Panc1 (cell line): ENCODE measurements at regions not wholly inside any gene's neighbourhood (a gene's known extent, or its start where the extent isn't known, plus 50 kb on each side); places are given as distances from the start of the nearest gene placed in this dataset.

Experiments
- ATAC-seq: fragments of 200-7000 bp; cut with Tn5 transposase; 2 replicates; pipeline ENCODE4 v1.9.1; 2020; ENCODE audit warnings: mild to moderate bottlenecking, moderate library complexity
- BruUV-seq: library from RNA; stranded (reverse); fragments of 400-500 nt; replicated peaks from 2 replicates; lab custom pipeline; 2021; lab: Mats Ljungman, UMichigan
- CTCF ChIA-PET: fragments of 300-600 bp; sonication (Branson Sonifier 250); formaldehyde crosslinking; loops from one replicate; lab custom pipeline; 2022; ENCODE audit warnings: antibody characterized with exemption; lab: Charles Lee
- POLR2A ChIA-PET: fragments of 300-600 bp; sonication (Branson Sonifier 250); formaldehyde crosslinking; loops from one replicate; lab custom pipeline; 2022; ENCODE audit warnings: antibody characterized with exemption; lab: Charles Lee
- DNase-seq: peaks from one replicate; pipeline ENCODE4 v3.0.0-alpha.2; 2010; ENCODE audit warnings: low read depth, low spot score
- H3K27ac ChIP-seq: 2 replicates; pipeline ENCODE4 v1.5.1; 2011; ENCODE audit warnings: mild to moderate bottlenecking, low read length, inconsistent platforms
- H3K27me3 ChIP-seq: fragments of 200-500 bp; sonication (Bioruptor generic); 2 replicates; pipeline ENCODE4 v1.6.0; 2014; ENCODE audit warnings: low read length, inconsistent platforms; ENCODE audit not compliant: control insufficient read depth, insufficient read depth
- H3K36me3 ChIP-seq: fragments of 200-500 bp; sonication (Bioruptor generic); 2 replicates; pipeline ENCODE4 v1.5.1; 2014; ENCODE audit warnings: inconsistent platforms, mild to moderate bottlenecking, low read length, moderate library complexity; ENCODE audit not compliant: control insufficient read depth, insufficient read depth
- H3K4me1 ChIP-seq: 2 replicates; pipeline ENCODE4 v1.5.1; 2011; ENCODE audit warnings: inconsistent platforms, mild to moderate bottlenecking, low read length, moderate library complexity; ENCODE audit not compliant: control insufficient read depth, insufficient read depth
- H3K4me3 ChIP-seq, 2 experiments: 2 replicates each; pipeline ENCODE4 v1.5.1; 2011 to 2012; ENCODE audit warnings: low read depth in 2 of 2, low read length in 2 of 2, mild to moderate bottlenecking in 2 of 2, inconsistent platforms in 1 of 2, moderate library complexity in 1 of 2
- H3K9me3 ChIP-seq: fragments of 200-500 bp; sonication (Bioruptor generic); 2 replicates; pipeline ENCODE4 v1.5.1; 2014; ENCODE audit warnings: low read depth, mild to moderate bottlenecking, inconsistent platforms, low read length, moderate library complexity; ENCODE audit not compliant: control insufficient read depth, insufficient read depth
- POLR2AphosphoS5 ChIP-seq: IDR thresholded peaks from 2 replicates; pipeline ENCODE4 v1.6.1; 2012; ENCODE audit warnings: mild to moderate bottlenecking, low read depth, low read length, moderate library complexity
- SIN3A ChIP-seq: IDR thresholded peaks from 2 replicates; pipeline ENCODE4 v1.6.1; 2012; ENCODE audit warnings: low read depth, mild to moderate bottlenecking, low read length, moderate library complexity, borderline replicate concordance; ENCODE audit not compliant: insufficient read depth
- TCF7L2 ChIP-seq: IDR thresholded peaks from 2 replicates; pipeline ENCODE4 v1.6.1; 2011; ENCODE audit warnings: mild to moderate bottlenecking, low read depth, low read length, inconsistent platforms
- in situ Hi-C: cut with HindIII; loops from 2 replicates; pipeline ENCODE4 v1.10.0; 2016; ENCODE audit warnings: low sequenced_read_pairs, low pct_unique_long_range_greater_than_20kb
- intact Hi-C: fragments of 100-400 bp; cut with micrococcal nuclease; formaldehyde crosslinking; loops from one replicate; pipeline ENCODE4 v1.10.0; 2022; ENCODE audit not compliant: unreplicated experiment
- TF ChIP-seq, protein P1 (sequence below), 2 experiments: IDR thresholded peaks; 2 replicates each; pipeline ENCODE4 v1.6.1; 2011 to 2012; ENCODE audit warnings: low read depth in 2 of 2, control low read depth in 1 of 2, low read length in 1 of 2, mild to moderate bottlenecking in 1 of 2, moderate library complexity in 1 of 2; ENCODE audit not compliant: insufficient read depth in 1 of 2
- TF ChIP-seq, protein P2 (sequence below): fragments of 450-650 bp; IDR thresholded peaks from 2 replicates; pipeline ENCODE4 v1.5.1; 2017; ENCODE audit warnings: mild to moderate bottlenecking

DNA sequence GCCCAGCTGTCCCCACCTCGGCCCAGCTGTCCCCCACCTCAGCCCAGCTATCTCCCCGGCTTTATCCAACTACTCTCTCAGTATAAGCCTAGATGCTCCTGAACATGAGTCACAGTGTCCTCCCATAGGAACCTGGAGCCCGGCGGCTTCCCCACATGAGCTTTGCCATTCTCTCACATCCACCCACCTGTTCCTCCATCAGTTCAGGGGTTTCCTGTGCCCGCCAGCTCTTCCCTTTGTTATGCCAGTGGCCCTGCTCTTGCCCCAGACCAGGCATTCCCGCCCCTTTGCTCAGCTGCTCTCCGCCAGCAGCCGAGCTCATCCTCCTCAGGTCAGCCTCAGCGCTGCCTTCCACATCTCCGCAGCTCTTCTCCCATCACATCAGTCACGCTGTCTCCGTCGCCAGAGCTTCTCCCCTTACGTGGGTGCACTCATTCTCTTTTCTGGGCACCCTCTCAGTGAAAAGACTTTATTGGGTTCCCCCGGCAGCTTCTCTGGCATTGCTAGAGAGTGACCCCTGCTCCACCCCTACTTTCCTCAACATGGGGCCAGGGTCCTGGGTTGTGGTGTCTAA lies 89.5 kb upstream of the CSF3R start:
- no peaks in the 10 kb centered on the region for H3K36me3 ChIP-seq
- ATAC-seq (no peak), DNase-seq (no peak)
- ChIA-PET CTCF (interaction anchor here (0.6 kb wide), 1 partner anchor 666 kb away, joined by 15 read pairs; no protein-coding TSS in a partner anchor), POLR2A (no interaction called here)
- in situ Hi-C loops, result no loop called here
- TF ChIP-seq, protein P1, sequence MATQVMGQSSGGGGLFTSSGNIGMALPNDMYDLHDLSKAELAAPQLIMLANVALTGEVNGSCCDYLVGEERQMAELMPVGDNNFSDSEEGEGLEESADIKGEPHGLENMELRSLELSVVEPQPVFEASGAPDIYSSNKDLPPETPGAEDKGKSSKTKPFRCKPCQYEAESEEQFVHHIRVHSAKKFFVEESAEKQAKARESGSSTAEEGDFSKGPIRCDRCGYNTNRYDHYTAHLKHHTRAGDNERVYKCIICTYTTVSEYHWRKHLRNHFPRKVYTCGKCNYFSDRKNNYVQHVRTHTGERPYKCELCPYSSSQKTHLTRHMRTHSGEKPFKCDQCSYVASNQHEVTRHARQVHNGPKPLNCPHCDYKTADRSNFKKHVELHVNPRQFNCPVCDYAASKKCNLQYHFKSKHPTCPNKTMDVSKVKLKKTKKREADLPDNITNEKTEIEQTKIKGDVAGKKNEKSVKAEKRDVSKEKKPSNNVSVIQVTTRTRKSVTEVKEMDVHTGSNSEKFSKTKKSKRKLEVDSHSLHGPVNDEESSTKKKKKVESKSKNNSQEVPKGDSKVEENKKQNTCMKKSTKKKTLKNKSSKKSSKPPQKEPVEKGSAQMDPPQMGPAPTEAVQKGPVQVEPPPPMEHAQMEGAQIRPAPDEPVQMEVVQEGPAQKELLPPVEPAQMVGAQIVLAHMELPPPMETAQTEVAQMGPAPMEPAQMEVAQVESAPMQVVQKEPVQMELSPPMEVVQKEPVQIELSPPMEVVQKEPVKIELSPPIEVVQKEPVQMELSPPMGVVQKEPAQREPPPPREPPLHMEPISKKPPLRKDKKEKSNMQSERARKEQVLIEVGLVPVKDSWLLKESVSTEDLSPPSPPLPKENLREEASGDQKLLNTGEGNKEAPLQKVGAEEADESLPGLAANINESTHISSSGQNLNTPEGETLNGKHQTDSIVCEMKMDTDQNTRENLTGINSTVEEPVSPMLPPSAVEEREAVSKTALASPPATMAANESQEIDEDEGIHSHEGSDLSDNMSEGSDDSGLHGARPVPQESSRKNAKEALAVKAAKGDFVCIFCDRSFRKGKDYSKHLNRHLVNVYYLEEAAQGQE (IDR thresholded peaks at IDR 0.05; ENCODE audit: insufficient read depth in 1 of 2, low read depth in 2 of 2, low read length in 1 of 2), result no peak
- no peak for TF ChIP-seq POLR2AphosphoS5
- no peak for TF ChIP-seq SIN3A
- no peak for TF ChIP-seq TCF7L2
- TF ChIP-seq, protein P2, sequence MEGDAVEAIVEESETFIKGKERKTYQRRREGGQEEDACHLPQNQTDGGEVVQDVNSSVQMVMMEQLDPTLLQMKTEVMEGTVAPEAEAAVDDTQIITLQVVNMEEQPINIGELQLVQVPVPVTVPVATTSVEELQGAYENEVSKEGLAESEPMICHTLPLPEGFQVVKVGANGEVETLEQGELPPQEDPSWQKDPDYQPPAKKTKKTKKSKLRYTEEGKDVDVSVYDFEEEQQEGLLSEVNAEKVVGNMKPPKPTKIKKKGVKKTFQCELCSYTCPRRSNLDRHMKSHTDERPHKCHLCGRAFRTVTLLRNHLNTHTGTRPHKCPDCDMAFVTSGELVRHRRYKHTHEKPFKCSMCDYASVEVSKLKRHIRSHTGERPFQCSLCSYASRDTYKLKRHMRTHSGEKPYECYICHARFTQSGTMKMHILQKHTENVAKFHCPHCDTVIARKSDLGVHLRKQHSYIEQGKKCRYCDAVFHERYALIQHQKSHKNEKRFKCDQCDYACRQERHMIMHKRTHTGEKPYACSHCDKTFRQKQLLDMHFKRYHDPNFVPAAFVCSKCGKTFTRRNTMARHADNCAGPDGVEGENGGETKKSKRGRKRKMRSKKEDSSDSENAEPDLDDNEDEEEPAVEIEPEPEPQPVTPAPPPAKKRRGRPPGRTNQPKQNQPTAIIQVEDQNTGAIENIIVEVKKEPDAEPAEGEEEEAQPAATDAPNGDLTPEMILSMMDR, result no peak
- no peak overlapping the region for H3K27ac ChIP-seq
- intact Hi-C loops, result no loop called here
- no peak overlapping the region for H3K4me3 ChIP-seq
- no peaks in the 10 kb centered on the region for H3K9me3 ChIP-seq
- no TSS peak for BruUV-seq
- peaks cover 2% of the 10 kb centered on the region; the same call in 1 of the 2 replicates for H3K27me3 ChIP-seq
- H3K4me1 ChIP-seq, result no peaks in the 10 kb centered on the region

DNA sequence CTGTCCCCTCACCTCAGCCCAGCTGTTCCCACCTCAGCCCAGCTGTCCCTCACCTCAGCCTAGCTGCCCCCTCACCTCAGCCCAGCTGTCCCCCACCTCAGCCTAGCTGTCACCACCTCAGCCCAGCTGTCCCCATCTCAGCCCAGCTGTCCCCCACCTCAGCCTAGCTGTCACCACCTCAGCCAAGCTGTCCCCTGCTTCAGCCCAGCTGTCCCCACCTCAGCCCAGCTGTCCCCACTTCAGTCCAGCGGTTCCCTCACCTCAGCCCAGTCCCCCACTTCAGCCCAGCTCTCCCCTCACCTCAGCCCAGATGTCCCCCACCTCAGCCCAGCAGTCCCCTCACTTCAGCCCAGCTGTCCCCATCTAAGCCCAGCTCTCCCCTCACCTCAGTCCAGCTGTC lies 88.4 kb upstream of the CSF3R start:
- BruUV-seq, result no TSS peak
- ChIA-PET POLR2A (no interaction called here), CTCF (interaction anchor here (0.6 kb wide), 1 partner anchor 124 kb away, joined by 3 read pairs; no protein-coding TSS in a partner anchor)
- Histone ChIP-seq H3K36me3 (no peaks in the 10 kb centered on the region), H3K27me3 (peaks cover 3% of the 10 kb centered on the region; the same call in 1 of the 2 replicates), H3K27ac (no peak overlapping the region), H3K9me3 (no peaks in the 10 kb centered on the region), H3K4me1 (no peaks in the 10 kb centered on the region), H3K4me3 (no peak overlapping the region)
- DNase-seq, result no peak
- in situ Hi-C loops (no loop called here), intact Hi-C loops (no loop called here)
- ATAC-seq, result no peak
- TF ChIP-seq, protein P2, result no peak
